ENCODE measurements at regions not wholly inside any gene's neighbourhood (a gene's known extent, or its start where the extent isn't known, plus 50 kb on each side); places are given as distances from the start of the nearest gene placed in this dataset.
"Not testable (repeated sequence)": the region's sequence is repeated elsewhere in the genome, so short reads cannot be mapped to it uniquely, and the experiment has no call there.

DNA sequence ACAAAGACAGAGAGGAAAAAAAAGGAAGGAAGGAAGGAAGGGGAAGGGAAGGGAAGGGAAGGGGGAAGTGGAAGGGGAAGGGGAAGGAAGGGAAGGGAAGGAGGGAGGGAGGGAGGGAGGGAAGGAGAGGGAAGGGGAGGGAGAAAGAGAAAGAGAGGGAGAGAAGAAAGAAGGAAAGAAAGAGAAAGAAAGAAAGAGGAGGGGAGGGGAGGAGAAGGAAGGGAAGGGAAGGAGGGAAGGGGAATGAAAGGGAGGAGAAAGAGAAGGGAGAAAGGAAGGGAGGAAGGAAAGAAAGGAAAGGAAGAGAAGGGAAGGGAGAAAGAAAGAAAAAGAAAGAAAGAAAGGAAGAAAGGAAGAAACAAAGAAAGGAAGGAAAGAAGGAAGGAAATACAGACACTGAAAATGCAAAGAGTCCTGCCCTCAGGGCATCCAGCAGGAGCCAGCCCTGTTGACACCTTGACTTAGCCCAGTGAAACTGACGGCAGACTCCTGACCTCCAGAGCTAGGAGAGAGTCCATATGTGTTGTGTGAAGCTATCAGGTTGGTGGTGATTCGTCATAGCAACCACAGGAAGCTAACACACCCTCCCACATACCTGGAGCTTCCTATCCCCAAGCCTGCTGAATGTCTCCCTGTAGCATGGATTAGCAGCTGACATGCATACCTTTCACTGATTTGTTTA is 58.7 kb upstream of the SULF2 start:
- Mint-ChIP-seq H3K9me3 (no peaks in the 10 kb centered on the region), H3K4me3 (no peak overlapping the region), H3K36me3 (peaks cover under 1% of the 10 kb centered on the region), H3K27ac (no peak overlapping the region), H3K4me1 (peaks cover 0 to 6% (median 4%) of the 10 kb centered on the region in 3 donors), H3K27me3 (peaks cover 16% of the 10 kb centered on the region)

GRCh38 chr20:47842950-47843349 is 57.7 kb upstream of the SULF2 start:
- not testable (repeated sequence) for H3K27ac Mint-ChIP-seq, H3K9me3 Mint-ChIP-seq, H3K4me3 Mint-ChIP-seq, H3K36me3 Mint-ChIP-seq, H3K4me1 Mint-ChIP-seq
- peaks cover 13% of the 10 kb centered on the region for H3K27me3 Mint-ChIP-seq

GRCh38 chr20:47842004-47842403 is 56.7 kb upstream of the SULF2 start:
- not testable (repeated sequence) for H3K4me3 Mint-ChIP-seq, H3K36me3 Mint-ChIP-seq, H3K4me1 Mint-ChIP-seq, H3K27ac Mint-ChIP-seq, H3K9me3 Mint-ChIP-seq
- peaks cover 13% of the 10 kb centered on the region for H3K27me3 Mint-ChIP-seq

DNA sequence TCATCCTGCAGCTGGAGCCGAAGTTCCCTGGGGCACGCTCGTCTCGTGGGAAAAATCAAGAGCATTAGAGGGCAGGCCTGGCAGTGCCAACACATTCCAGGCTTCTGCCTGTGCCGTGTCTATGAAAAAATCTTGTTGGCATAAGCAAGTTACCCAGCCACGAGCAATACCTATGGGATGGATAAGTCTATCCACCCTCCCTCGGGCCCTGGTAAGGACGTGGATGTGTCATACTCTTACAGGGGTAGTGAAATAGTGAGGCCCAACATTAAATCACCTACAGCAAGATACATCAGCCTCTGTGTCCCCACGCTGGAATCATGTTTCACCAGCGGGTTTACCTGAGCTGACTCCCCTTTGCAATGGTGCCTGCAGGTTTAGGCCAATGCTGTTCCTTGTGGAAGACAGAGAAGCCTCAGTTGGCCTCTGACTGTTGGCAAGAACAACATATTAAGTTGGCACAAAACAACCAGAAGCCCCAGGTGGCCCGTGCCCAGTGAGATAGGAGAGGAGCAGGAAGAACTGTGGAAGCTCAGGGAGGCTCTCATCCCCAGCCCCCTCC is 51.1 kb upstream of the SULF2 start:
- H3K4me1 Mint-ChIP-seq, H3K4me3 Mint-ChIP-seq, H3K27me3 Mint-ChIP-seq, H3K36me3 Mint-ChIP-seq, H3K27ac Mint-ChIP-seq, H3K9me3 Mint-ChIP-seq: not testable (repeated sequence)

Data from IgD-negative memory B cell (primary cell).